ENCODE measurements at regions not wholly inside any gene's neighbourhood (a gene's known extent, or its start where the extent isn't known, plus 50 kb on each side); places are given as distances from the start of the nearest gene placed in this dataset.

- TF ChIP-seq SUZ12 (IDR thresholded peaks at IDR 0.05) (no peak), L3MBTL2 (conservative IDR thresholded peaks at IDR 0.05) (no peak), FOXM1 (IDR thresholded peaks at IDR 0.05; ENCODE audit: borderline replicate concordance) (no peak), ARNT (IDR thresholded peaks at IDR 0.05) (no peak), ZNF384 (IDR thresholded peaks at IDR 0.05) (no peak), ELF4 (IDR thresholded peaks at IDR 0.05) (no peak), BHLHE40 (IDR thresholded peaks at IDR 0.05; ENCODE audit: borderline replicate concordance) (no peak), LEF1 (IDR thresholded peaks at IDR 0.05; ENCODE audit: borderline replicate concordance) (no peak)
Measured at GRCh38 chrX:819684-820083, 189.1 kb downstream of the SHOX start.
